Natural killer cell (primary cell): ENCODE measurements at regions not wholly inside any gene's neighbourhood (a gene's known extent, or its start where the extent isn't known, plus 50 kb on each side); places are given as distances from the start of the nearest gene placed in this dataset.

Experiments
- ATAC-seq, 3 donors: fragments of 150-1000 bp in 2 of 3; fragments of 200-7000 bp in 1 of 3; cut with Tn5 transposase; 1 replicate in 1 of 3; 2 replicates in 2 of 3; pipeline ENCODE4 v1.10.0; 2021; ENCODE audit warnings: mild to moderate bottlenecking in 2 of 3, moderate library complexity in 2 of 3
- DNase-seq, 2 donors: peaks; one replicate each; pipeline versions ENCODE4 v3.0.0 to v3.0.0-alpha.2; 2013 to 2021; ENCODE audit warnings: mixed read lengths in 1 of 2
- H3K27ac ChIP-seq: one replicate; pipeline ENCODE4 v1.5.1; 2013; ENCODE audit warnings: mild to moderate bottlenecking, low read length
- H3K27me3 ChIP-seq: one replicate; pipeline ENCODE4 v1.6.1; 2013; ENCODE audit warnings: low read length; ENCODE audit not compliant: control insufficient read depth, insufficient read depth
- H3K36me3 ChIP-seq: one replicate; pipeline ENCODE4 v1.6.1; 2013; ENCODE audit warnings: low read length; ENCODE audit not compliant: control insufficient read depth, insufficient read depth
- H3K4me1 ChIP-seq: one replicate; pipeline ENCODE4 v1.6.1; 2013; ENCODE audit warnings: low read length; ENCODE audit not compliant: control insufficient read depth, insufficient read depth
- H3K4me3 ChIP-seq: one replicate; pipeline ENCODE4 v1.5.1; 2013; ENCODE audit warnings: low read length
- H3K9me3 ChIP-seq: one replicate; pipeline ENCODE4 v1.6.1; 2013; ENCODE audit warnings: low read length; ENCODE audit not compliant: control insufficient read depth, insufficient read depth
- H3K27ac Mint-ChIP-seq, 2 donors: one replicate each; pipeline ENCODE4 v1.8.0; 2022; ENCODE audit warnings: mild to moderate bottlenecking in 2 of 2, mixed read lengths in 2 of 2, moderate library complexity in 1 of 2
- H3K27me3 Mint-ChIP-seq, 2 donors: one replicate each; pipeline ENCODE4 v1.8.0; 2022; ENCODE audit warnings: low read depth in 2 of 2, mixed read lengths in 2 of 2
- H3K36me3 Mint-ChIP-seq: one replicate; pipeline ENCODE4 v1.8.0; 2022; ENCODE audit warnings: mixed read lengths
- H3K4me1 Mint-ChIP-seq, 2 donors: one replicate each; pipeline ENCODE4 v1.8.0; 2022; ENCODE audit warnings: mixed read lengths in 2 of 2
- H3K4me3 Mint-ChIP-seq: one replicate; pipeline ENCODE4 v1.8.0; 2022; ENCODE audit warnings: mild to moderate bottlenecking, moderate library complexity, mixed read lengths
- H3K9me3 Mint-ChIP-seq, 2 donors: one replicate each; pipeline ENCODE4 v1.8.0; 2022; ENCODE audit warnings: mixed read lengths in 2 of 2
- WGBS: methylation state at CpG from one replicate; pipeline ENCODE4 v1.1.7; 2013; ENCODE audit warnings: missing lambda C conversion rate; ENCODE audit not compliant: insufficient coverage; 5-methylcytosine and 5-hydroxymethylcytosine counted together
- intact Hi-C: fragments of 100-400 bp; cut with micrococcal nuclease; formaldehyde crosslinking; loops from one replicate; pipeline ENCODE4 v1.14.2; 2022
- TF ChIP-seq, protein P1 (sequence below): fragments of 200-600 bp; IDR thresholded peaks from one replicate; pipeline ENCODE4 v1.8.0; 2022; ENCODE audit warnings: antibody characterized with exemption

DNA sequence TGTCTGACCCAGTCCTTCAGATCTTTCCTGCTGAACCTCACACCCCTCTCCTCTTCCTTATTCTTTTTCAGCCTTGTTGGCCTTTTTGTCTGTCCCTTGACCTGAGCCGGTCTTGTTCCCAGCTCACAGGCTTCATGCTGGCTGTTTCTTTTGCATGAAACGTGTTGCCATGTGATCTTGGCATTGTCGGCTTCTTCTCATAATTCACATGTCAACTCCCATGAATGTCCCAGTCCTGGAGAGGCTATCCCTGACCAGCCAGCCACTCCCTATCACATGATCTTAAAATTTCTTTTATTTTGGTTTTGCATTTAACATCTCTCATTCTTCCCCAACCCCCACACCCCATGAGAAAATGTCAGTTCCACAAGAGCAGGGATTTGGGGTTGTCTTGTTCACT lies 131.2 kb upstream of the TSHZ2 start:
- Mint-ChIP-seq H3K4me3 (no peak overlapping the region), H3K36me3 (no peaks in the 10 kb centered on the region), H3K27me3 (peaks cover 0 to 14% of the 10 kb centered on the region in 2 donors), H3K4me1 (no peaks in the 10 kb centered on the region), H3K9me3 (no peaks in the 10 kb centered on the region), H3K27ac (no peak overlapping the region)
- H3K27ac ChIP-seq: no peak overlapping the region
- H3K4me3 ChIP-seq: no peak overlapping the region
- TF ChIP-seq, protein P1, sequence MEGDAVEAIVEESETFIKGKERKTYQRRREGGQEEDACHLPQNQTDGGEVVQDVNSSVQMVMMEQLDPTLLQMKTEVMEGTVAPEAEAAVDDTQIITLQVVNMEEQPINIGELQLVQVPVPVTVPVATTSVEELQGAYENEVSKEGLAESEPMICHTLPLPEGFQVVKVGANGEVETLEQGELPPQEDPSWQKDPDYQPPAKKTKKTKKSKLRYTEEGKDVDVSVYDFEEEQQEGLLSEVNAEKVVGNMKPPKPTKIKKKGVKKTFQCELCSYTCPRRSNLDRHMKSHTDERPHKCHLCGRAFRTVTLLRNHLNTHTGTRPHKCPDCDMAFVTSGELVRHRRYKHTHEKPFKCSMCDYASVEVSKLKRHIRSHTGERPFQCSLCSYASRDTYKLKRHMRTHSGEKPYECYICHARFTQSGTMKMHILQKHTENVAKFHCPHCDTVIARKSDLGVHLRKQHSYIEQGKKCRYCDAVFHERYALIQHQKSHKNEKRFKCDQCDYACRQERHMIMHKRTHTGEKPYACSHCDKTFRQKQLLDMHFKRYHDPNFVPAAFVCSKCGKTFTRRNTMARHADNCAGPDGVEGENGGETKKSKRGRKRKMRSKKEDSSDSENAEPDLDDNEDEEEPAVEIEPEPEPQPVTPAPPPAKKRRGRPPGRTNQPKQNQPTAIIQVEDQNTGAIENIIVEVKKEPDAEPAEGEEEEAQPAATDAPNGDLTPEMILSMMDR: no peak
- H3K9me3 ChIP-seq: no peaks in the 10 kb centered on the region
- DNase-seq (no peak), ATAC-seq (no peak)
- no peaks in the 10 kb centered on the region for H3K4me1 ChIP-seq
- H3K27me3 ChIP-seq: no peaks in the 10 kb centered on the region
- WGBS: 77% methylated on average over 3 of the region's 3 CpGs
- no peaks in the 10 kb centered on the region for H3K36me3 ChIP-seq
- intact Hi-C loops: no loop called here

DNA sequence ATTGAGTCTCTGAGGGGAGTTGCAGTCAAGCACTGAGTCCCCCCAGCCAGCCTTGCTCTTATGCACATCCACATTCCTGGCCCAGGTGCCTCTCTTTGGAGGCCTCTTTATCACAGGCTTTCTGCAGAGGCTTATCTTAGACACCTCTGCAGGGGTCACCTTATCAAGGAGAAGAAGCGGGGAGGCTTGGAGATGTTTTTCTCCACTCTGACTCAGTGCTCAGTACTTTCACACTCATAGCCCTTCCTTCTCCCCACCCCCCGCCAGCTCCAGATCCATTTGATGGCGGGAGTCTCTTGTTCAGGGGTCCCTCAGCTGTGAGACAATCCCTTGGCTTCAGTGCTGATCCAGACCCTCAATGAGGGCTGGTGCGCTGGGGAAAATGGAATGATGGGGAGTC lies 132.1 kb upstream of the TSHZ2 start:
- H3K9me3 ChIP-seq: no peaks in the 10 kb centered on the region
- no peak for ATAC-seq
- peaks cover 0 to 11% of the 10 kb centered on the region in 2 donors for H3K27me3 Mint-ChIP-seq
- H3K4me1 Mint-ChIP-seq: no peaks in the 10 kb centered on the region
- H3K4me3 ChIP-seq: no peak overlapping the region
- no peaks in the 10 kb centered on the region for H3K36me3 ChIP-seq
- TF ChIP-seq, protein P1: no peak
- no peak overlapping the region for H3K27ac ChIP-seq
- DNase-seq: no peak
- H3K4me3 Mint-ChIP-seq: no peak overlapping the region
- intact Hi-C loops: no loop called here
- H3K27ac Mint-ChIP-seq: no peak overlapping the region
- no peaks in the 10 kb centered on the region for H3K9me3 Mint-ChIP-seq
- no peaks in the 10 kb centered on the region for H3K27me3 ChIP-seq
- 88% methylated on average over 4 of the region's 4 CpGs for WGBS
- no peaks in the 10 kb centered on the region for H3K4me1 ChIP-seq
- no peaks in the 10 kb centered on the region for H3K36me3 Mint-ChIP-seq

DNA sequence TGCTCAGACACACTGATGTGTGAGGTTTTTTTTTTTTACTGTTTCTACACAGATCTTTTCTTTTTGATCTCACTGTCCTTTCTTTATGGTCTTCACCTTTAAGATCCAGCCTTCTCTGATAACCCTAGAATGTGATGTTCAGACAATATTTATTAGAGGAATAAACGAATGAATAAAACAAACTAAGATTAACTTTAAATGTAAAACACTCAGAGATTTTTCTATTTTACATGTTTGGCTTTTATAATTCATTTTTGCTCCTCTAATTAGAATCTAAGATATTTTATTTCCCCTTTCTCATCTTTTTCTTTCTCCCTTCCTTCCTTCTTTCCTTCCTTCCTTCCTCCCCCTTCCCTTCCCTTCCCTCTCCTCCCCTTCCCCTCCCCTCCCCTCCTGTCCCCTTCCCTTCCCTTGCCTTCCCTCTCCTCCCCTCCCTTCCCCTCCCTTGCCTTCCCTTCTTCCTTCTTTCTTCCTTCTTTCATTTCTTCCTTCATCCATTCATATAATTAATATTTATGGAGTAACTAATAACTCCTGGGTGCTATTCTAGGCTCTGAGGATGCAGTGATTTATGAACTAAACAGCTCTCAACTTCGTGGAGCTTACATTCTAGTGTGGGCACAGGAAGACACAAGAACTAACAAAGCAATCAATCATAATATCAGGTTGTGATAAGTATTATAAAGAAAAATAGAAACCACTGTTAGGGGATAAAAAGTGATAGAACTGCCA lies 133.5 kb upstream of the TSHZ2 start:
- H3K4me1 ChIP-seq: no peaks in the 10 kb centered on the region
- no peak overlapping the region for H3K4me3 ChIP-seq
- no peaks in the 10 kb centered on the region for H3K9me3 ChIP-seq
- TF ChIP-seq, protein P1: no peak
- no peaks in the 10 kb centered on the region for H3K27me3 ChIP-seq
- H3K9me3 Mint-ChIP-seq: no peaks in the 10 kb centered on the region
- no CpG with 5 or more reads among the region's 2 CpGs for WGBS
- H3K4me3 Mint-ChIP-seq: no peak overlapping the region
- no peak overlapping the region for H3K27ac ChIP-seq
- H3K4me1 Mint-ChIP-seq: no peaks in the 10 kb centered on the region
- no peak overlapping the region for H3K27ac Mint-ChIP-seq
- ATAC-seq (no peak), DNase-seq (no peak)
- H3K27me3 Mint-ChIP-seq: peaks cover 0 to 9% of the 10 kb centered on the region in 2 donors
- intact Hi-C loops: no loop called here
- H3K36me3 Mint-ChIP-seq: no peaks in the 10 kb centered on the region
- H3K36me3 ChIP-seq: no peaks in the 10 kb centered on the region

DNA sequence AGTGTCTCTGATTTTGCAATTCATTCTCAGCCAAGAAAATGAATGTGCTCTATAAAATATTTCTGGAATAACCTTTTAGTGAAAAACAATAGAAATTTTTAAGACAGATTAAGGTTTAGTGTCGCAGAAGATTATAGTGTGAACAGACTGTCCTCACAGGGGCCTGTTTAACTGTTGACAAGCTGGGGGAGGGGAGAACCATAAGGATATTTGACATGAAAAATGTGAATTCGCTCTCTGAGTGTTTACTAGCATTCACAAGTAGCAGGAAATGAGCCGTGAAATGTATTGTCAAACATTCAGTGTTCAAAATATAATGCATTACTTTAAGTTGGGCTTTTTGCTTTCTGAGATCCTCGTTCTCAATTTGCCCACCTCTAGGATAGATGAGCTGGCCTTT lies 134.8 kb upstream of the TSHZ2 start:
- no peaks in the 10 kb centered on the region for H3K36me3 ChIP-seq
- DNase-seq (no peak), ATAC-seq (no peak)
- H3K4me1 Mint-ChIP-seq: no peaks in the 10 kb centered on the region
- H3K9me3 ChIP-seq: no peaks in the 10 kb centered on the region
- peaks cover 0 to 9% of the 10 kb centered on the region in 2 donors for H3K27me3 Mint-ChIP-seq
- H3K27ac Mint-ChIP-seq: no peak overlapping the region
- no peaks in the 10 kb centered on the region for H3K27me3 ChIP-seq
- no peaks in the 10 kb centered on the region for H3K9me3 Mint-ChIP-seq
- no peak overlapping the region for H3K27ac ChIP-seq
- intact Hi-C loops: no loop called here
- TF ChIP-seq, protein P1: no peak
- H3K4me3 Mint-ChIP-seq: no peak overlapping the region
- 51% methylated on average over 4 of the region's 4 CpGs for WGBS
- no peak overlapping the region for H3K4me3 ChIP-seq
- H3K36me3 Mint-ChIP-seq: no peaks in the 10 kb centered on the region
- H3K4me1 ChIP-seq: no peaks in the 10 kb centered on the region
